A673 (cell line): ENCODE measurements at regions not wholly inside any gene's neighbourhood (a gene's known extent, or its start where the extent isn't known, plus 50 kb on each side); places are given as distances from the start of the nearest gene placed in this dataset.

ENCODE experiments used
- BruUV-seq: library from RNA; stranded (reverse); fragments of 400-500 nt; replicated peaks from 2 replicates; lab custom pipeline; 2021; lab: Mats Ljungman, UMichigan
- CTCF ChIA-PET: fragments of 300-600 bp; sonication (Branson Sonifier 250); formaldehyde crosslinking; loops from one replicate; lab custom pipeline; 2022; ENCODE audit warnings: antibody characterized with exemption; lab: Charles Lee
- POLR2A ChIA-PET: fragments of 300-600 bp; sonication (Branson Sonifier 250); formaldehyde crosslinking; loops from one replicate; lab custom pipeline; 2022; ENCODE audit warnings: antibody characterized with exemption; ENCODE audit not compliant: low non-redundant PET; lab: Charles Lee
- DNase-seq: peaks from one replicate; pipeline ENCODE4 v3.0.0-alpha.2; 2015; ENCODE audit warnings: low spot score
- H3K27ac ChIP-seq: fragments of 200-600 bp; sonication (generic); 2 replicates; pipeline ENCODE4 v1.5.1; 2016; ENCODE audit warnings: mixed run types, low read depth, mild to moderate bottlenecking, mixed read lengths, antibody characterized with exemption, low read length; ENCODE audit not compliant: poor library complexity, severe bottlenecking
- H3K27me3 ChIP-seq: fragments of 200-600 bp; sonication (generic); replicated peaks from 2 replicates; pipeline ENCODE4 v1.6.1; 2017; ENCODE audit warnings: mixed run types, low read depth, mild to moderate bottlenecking, mixed read lengths, antibody characterized with exemption, low read length; ENCODE audit not compliant: insufficient read depth, poor library complexity
- H3K36me3 ChIP-seq: fragments of 200-600 bp; sonication (generic); 2 replicates; pipeline ENCODE4 v1.6.1; 2016; ENCODE audit warnings: mixed run types, mild to moderate bottlenecking, mixed read lengths, antibody characterized with exemption, low read length; ENCODE audit not compliant: insufficient read depth, poor library complexity, severe bottlenecking
- H3K4me1 ChIP-seq: fragments of 200-600 bp; sonication (generic); 2 replicates; pipeline ENCODE4 v1.6.1; 2017; ENCODE audit warnings: mixed run types, mild to moderate bottlenecking, mixed read lengths, antibody characterized with exemption, low read length; ENCODE audit not compliant: insufficient read depth, poor library complexity, severe bottlenecking
- H3K4me3 ChIP-seq: fragments of 200-600 bp; sonication (generic); 2 replicates; pipeline ENCODE4 v1.5.1; 2016; ENCODE audit warnings: low read depth, mixed run types, mild to moderate bottlenecking, mixed read lengths, low read length; ENCODE audit not compliant: poor library complexity, severe bottlenecking
- H3K9me3 ChIP-seq: fragments of 200-600 bp; sonication (generic); 2 replicates; pipeline ENCODE4 v1.6.1; 2016; ENCODE audit warnings: mixed run types, low read depth, mild to moderate bottlenecking, mixed read lengths, antibody characterized with exemption, low read length; ENCODE audit not compliant: poor library complexity, severe bottlenecking
- CTCF ChIP-seq: fragments of 300-800, 200-600 bp; sonication (generic); conservative IDR thresholded peaks from 2 replicates; pipeline ENCODE4 v1.5.1; 2017; ENCODE audit warnings: low read depth, mild to moderate bottlenecking, antibody characterized with exemption, low read length, moderate library complexity, mixed read lengths
- EZH2 ChIP-seq: fragments of 200-600 bp; sonication (generic); IDR thresholded peaks from 2 replicates; pipeline ENCODE4 v1.6.1; 2017; ENCODE audit warnings: borderline replicate concordance, low read depth, mild to moderate bottlenecking, mixed read lengths, antibody characterized with exemption, low read length; ENCODE audit not compliant: poor library complexity, severe bottlenecking
- intact Hi-C: fragments of 100-400 bp; cut with micrococcal nuclease; formaldehyde crosslinking; loops from one replicate; pipeline ENCODE4 v1.10.0; 2022; ENCODE audit not compliant: unreplicated experiment

GRCh38 chr6:71499667-71500066, 211.1 kb downstream of the OGFRL1 start:
- Histone ChIP-seq H3K4me1 (no peaks in the 10 kb centered on the region), H3K27me3 (no peaks in the 10 kb centered on the region), H3K36me3 (no peaks in the 10 kb centered on the region), H3K27ac (no peak overlapping the region), H3K9me3 (no peaks in the 10 kb centered on the region), H3K4me3 (no peak overlapping the region)
- CTCF ChIA-PET = no interaction called here
- no peak for DNase-seq
- POLR2A ChIA-PET = no interaction called here
- no TSS peak for BruUV-seq
- no peak for TF ChIP-seq CTCF
- no peak for TF ChIP-seq EZH2
- intact Hi-C loops = no loop called here

DNA sequence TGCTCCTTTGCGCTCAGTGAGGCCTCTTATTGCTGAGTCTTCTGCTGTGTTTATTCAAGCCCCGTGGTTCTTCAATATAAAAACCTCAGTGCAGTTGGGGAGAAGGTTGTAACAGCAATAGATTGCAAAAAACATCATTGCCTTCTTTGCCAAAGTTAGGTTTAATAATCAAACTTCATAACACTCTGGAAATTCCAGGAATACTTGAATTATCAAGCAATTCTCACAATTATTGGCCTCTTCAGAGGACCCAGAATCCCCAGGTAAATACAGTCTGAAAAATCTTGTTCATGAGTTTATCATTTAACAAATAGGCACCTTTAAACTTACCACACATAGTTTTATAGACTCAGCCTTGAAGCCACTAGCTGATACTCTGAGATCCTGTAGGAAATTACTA, 213.6 kb downstream of the OGFRL1 start:
- BruUV-seq = no TSS peak
- ChIA-PET POLR2A (no interaction called here), CTCF (no interaction called here)
- Histone ChIP-seq H3K4me1 (no peaks in the 10 kb centered on the region), H3K9me3 (no peaks in the 10 kb centered on the region), H3K36me3 (no peaks in the 10 kb centered on the region), H3K4me3 (no peak overlapping the region), H3K27ac (no peak overlapping the region), H3K27me3 (no peaks in the 10 kb centered on the region)
- TF ChIP-seq EZH2 = no peak
- intact Hi-C loops = no loop called here
- no peak for DNase-seq

DNA sequence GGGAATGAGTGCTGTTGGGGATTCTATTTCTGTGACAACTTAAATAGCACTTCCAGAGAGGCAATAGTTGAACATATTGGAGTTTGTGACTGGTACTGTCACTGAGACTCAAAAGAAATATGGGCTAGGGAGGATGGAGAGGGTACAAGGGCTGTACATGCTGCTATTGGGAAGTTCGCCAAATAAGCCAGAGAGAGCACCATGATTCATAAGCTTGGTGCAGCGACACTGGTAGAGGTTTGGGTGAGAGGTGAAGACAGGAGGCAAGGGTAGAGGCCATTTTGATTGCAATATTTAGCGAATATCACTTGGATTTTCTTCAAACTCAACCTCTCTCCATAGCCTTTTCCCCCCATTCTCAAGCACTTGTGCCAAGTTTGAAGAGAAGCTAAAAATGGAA, 214.3 kb downstream of the OGFRL1 start:
- H3K27me3 ChIP-seq = no peaks in the 10 kb centered on the region
- no peak overlapping the region for H3K4me3 ChIP-seq
- intact Hi-C loops = no loop called here
- no peak for TF ChIP-seq CTCF
- TF ChIP-seq EZH2 = no peak
- CTCF ChIA-PET = no interaction called here
- no peaks in the 10 kb centered on the region for H3K36me3 ChIP-seq
- no peak for DNase-seq
- H3K9me3 ChIP-seq = no peaks in the 10 kb centered on the region
- no TSS peak for BruUV-seq
- no peaks in the 10 kb centered on the region for H3K4me1 ChIP-seq
- POLR2A ChIA-PET = no interaction called here
- H3K27ac ChIP-seq = no peak overlapping the region

- CTCF ChIA-PET = no interaction called here
- intact Hi-C loops = no loop called here
These were observed 218.6 kb downstream of the OGFRL1 start for GRCh38 chr6:71507183-71507582.

More at GRCh38 chr6:71507183-71507582, 218.6 kb downstream of the OGFRL1 start:
- no TSS peak for BruUV-seq
- Histone ChIP-seq H3K9me3 (no peaks in the 10 kb centered on the region), H3K27ac (no peak overlapping the region), H3K4me1 (no peaks in the 10 kb centered on the region), H3K4me3 (no peak overlapping the region), H3K27me3 (no peaks in the 10 kb centered on the region), H3K36me3 (no peaks in the 10 kb centered on the region)
- POLR2A ChIA-PET = no interaction called here
- TF ChIP-seq CTCF (no peak), EZH2 (no peak)
- no peak for DNase-seq
